IMR-90 (cell line): ENCODE measurements at regions not wholly inside any gene's neighbourhood (a gene's known extent, or its start where the extent isn't known, plus 50 kb on each side); places are given as distances from the start of the nearest gene placed in this dataset.

Experiments used
- ATAC-seq: fragments of 200-7000 bp; cut with Tn5 transposase; 2 replicates; pipeline ENCODE4 v1.9.1; 2020; ENCODE audit warnings: low read depth, mild to moderate bottlenecking, moderate library complexity
- BruUV-seq: library from RNA; stranded (reverse); fragments of 400-500 nt; replicated peaks from 2 replicates; lab custom pipeline; 2021; lab: Mats Ljungman, UMichigan
- CTCF ChIA-PET: fragments of 300-600 bp; formaldehyde crosslinking; extraction: SDS; loops from one replicate; lab custom pipeline; 2021; ENCODE audit warnings: antibody characterized with exemption; lab: Yijun Ruan, JAX
- POLR2A ChIA-PET: fragments of 300-600 bp; sonication (Branson Sonifier 250); formaldehyde crosslinking; loops from one replicate; lab custom pipeline; 2022; ENCODE audit warnings: antibody characterized with exemption; ENCODE audit not compliant: unreplicated experiment; lab: Charles Lee
- DNase-seq: peaks from one replicate; pipeline ENCODE4 v3.0.0; 2013
- H2AFZ ChIP-seq: replicated peaks from 2 replicates; pipeline ENCODE3; 2013; ENCODE audit warnings: low read length, mild to moderate bottlenecking; ENCODE audit not compliant: poor library complexity
- H2AK5ac ChIP-seq: 2 replicates; pipeline ENCODE4 v1.6.1; 2013; ENCODE audit warnings: low read depth, low read length, inconsistent platforms
- H2AK9ac ChIP-seq: replicated peaks from 2 replicates; pipeline ENCODE3; 2013; ENCODE audit warnings: mild to moderate bottlenecking, low read depth, low read length, moderate library complexity; ENCODE audit not compliant: poor library complexity
- H2BK120ac ChIP-seq: 2 replicates; pipeline ENCODE4 v1.6.1; 2013; ENCODE audit warnings: low read depth, low read length, inconsistent platforms
- H2BK15ac ChIP-seq: 3 replicates; pipeline ENCODE4 v1.6.1; 2013; ENCODE audit warnings: low read depth, low read length, inconsistent platforms
- H2BK20ac ChIP-seq: 2 replicates; pipeline ENCODE4 v1.6.1; 2013; ENCODE audit warnings: low read depth, mild to moderate bottlenecking, inconsistent platforms, low read length, moderate library complexity
- H2BK5ac ChIP-seq: 2 replicates; pipeline ENCODE4 v1.6.1; 2013; ENCODE audit warnings: mild to moderate bottlenecking, low read depth, low read length, inconsistent platforms; ENCODE audit not compliant: poor library complexity, severe bottlenecking
- H3K14ac ChIP-seq: replicated peaks from 2 replicates; pipeline ENCODE4 v1.6.1; 2013; ENCODE audit warnings: low read depth, low read length, inconsistent platforms
- H3K18ac ChIP-seq: 2 replicates; pipeline ENCODE4 v1.6.1; 2013; ENCODE audit warnings: low read depth, low read length, control low read depth
- H3K23ac ChIP-seq: 2 replicates; pipeline ENCODE4 v1.6.1; 2013; ENCODE audit warnings: low read depth, low read length, inconsistent platforms
- H3K27ac ChIP-seq: 2 replicates; pipeline ENCODE4 v1.5.1; 2013; ENCODE audit warnings: mild to moderate bottlenecking, control low read depth, low read length; ENCODE audit not compliant: insufficient read depth
- H3K27me3 ChIP-seq: 2 replicates; pipeline ENCODE4 v1.6.1; 2013; ENCODE audit warnings: low read length; ENCODE audit not compliant: control insufficient read depth, insufficient read depth
- H3K36me3 ChIP-seq: 2 replicates; pipeline ENCODE4 v1.6.1; 2013; ENCODE audit warnings: low read length, mixed read lengths; ENCODE audit not compliant: control insufficient read depth, insufficient read depth
- H3K4ac ChIP-seq: 2 replicates; pipeline ENCODE4 v1.6.1; 2013; ENCODE audit warnings: low read depth, low read length, inconsistent platforms
- H3K4me1 ChIP-seq: 2 replicates; pipeline ENCODE4 v1.6.1; 2013; ENCODE audit warnings: low read length, mixed read lengths; ENCODE audit not compliant: control insufficient read depth, insufficient read depth
- H3K4me2 ChIP-seq: 2 replicates; pipeline ENCODE4 v1.6.1; 2013; ENCODE audit warnings: low read depth, mild to moderate bottlenecking, control low read depth, low read length, moderate library complexity
- H3K4me3 ChIP-seq: 2 replicates; pipeline ENCODE4 v1.5.1; 2013; ENCODE audit warnings: low read depth, mild to moderate bottlenecking, control low read depth, low read length, moderate library complexity; ENCODE audit not compliant: insufficient read depth
- H3K56ac ChIP-seq: 2 replicates; pipeline ENCODE4 v1.6.1; 2013; ENCODE audit warnings: low read length, inconsistent platforms; ENCODE audit not compliant: insufficient read depth; ENCODE audit errors: extremely low read depth
- H3K79me1 ChIP-seq, 2 experiments: 2 replicates each; pipeline ENCODE4 v1.6.1; 2013; ENCODE audit warnings: low read length in 2 of 2, inconsistent platforms in 1 of 2, low read depth in 1 of 2
- H3K9ac ChIP-seq: 2 replicates; pipeline ENCODE4 v1.6.1; 2013; ENCODE audit warnings: low read depth, low read length, control low read depth
- H3K9me1 ChIP-seq: 2 replicates; pipeline ENCODE4 v1.6.1; 2013; ENCODE audit warnings: low read length, inconsistent platforms; ENCODE audit not compliant: insufficient read depth
- H3K9me3 ChIP-seq: 2 replicates; pipeline ENCODE4 v1.6.1; 2013; ENCODE audit warnings: low read length; ENCODE audit not compliant: control insufficient read depth, insufficient read depth
- H4K20me1 ChIP-seq: 2 replicates; pipeline ENCODE4 v1.6.1; 2013; ENCODE audit warnings: low read length, inconsistent platforms; ENCODE audit not compliant: insufficient read depth
- H4K5ac ChIP-seq: 2 replicates; pipeline ENCODE4 v1.6.1; 2013; ENCODE audit warnings: mild to moderate bottlenecking, low read depth, low read length, control low read depth
- H4K8ac ChIP-seq, 2 experiments: 2 replicates each; pipeline ENCODE4 v1.6.1; 2013; ENCODE audit warnings: low read depth in 2 of 2, low read length in 2 of 2, control low read depth in 1 of 2, inconsistent platforms in 1 of 2
- H4K91ac ChIP-seq: 2 replicates; pipeline ENCODE4 v1.6.1; 2013; ENCODE audit warnings: low read depth, low read length, inconsistent platforms; ENCODE audit not compliant: insufficient read depth
- BHLHE40 ChIP-seq: fragments of 150-350 bp; IDR thresholded peaks from 2 replicates; pipeline ENCODE4 v1.6.1; 2016; ENCODE audit warnings: mild to moderate bottlenecking, low read depth, low read length
- CHD1 ChIP-seq: IDR thresholded peaks from 2 replicates; pipeline ENCODE4 v1.6.1; 2012; ENCODE audit warnings: low read depth, low read length, improper control_type of control experiment
- CTCF ChIP-seq: conservative IDR thresholded peaks from 2 replicates; pipeline ENCODE4 v1.5.1; 2012; ENCODE audit warnings: mild to moderate bottlenecking, low read depth, low read length, improper control_type of control experiment
- ELK1 ChIP-seq: fragments of 150-350 bp; IDR thresholded peaks from 2 replicates; pipeline ENCODE4 v1.6.1; 2016; ENCODE audit warnings: low read depth, mild to moderate bottlenecking, low read length, moderate library complexity, borderline replicate concordance
- FOS ChIP-seq: fragments of 150-350 bp; IDR thresholded peaks from 2 replicates; pipeline ENCODE4 v1.6.1; 2016; ENCODE audit warnings: low read depth, low read length
- MAFK ChIP-seq: IDR thresholded peaks from 2 replicates; pipeline ENCODE4 v1.6.1; 2012; ENCODE audit warnings: low read depth, low read length, improper control_type of control experiment
- MAZ ChIP-seq: IDR thresholded peaks from 2 replicates; pipeline ENCODE4 v1.6.1; 2012; ENCODE audit warnings: low read depth, mild to moderate bottlenecking, low read length, improper control_type of control experiment, moderate library complexity, borderline replicate concordance
- NFE2L2 ChIP-seq: fragments of 150-350 bp; IDR thresholded peaks from 2 replicates; pipeline ENCODE4 v1.6.1; 2016; ENCODE audit warnings: low read depth, mild to moderate bottlenecking, low read length
- POLR2A ChIP-seq: IDR thresholded peaks from 2 replicates; pipeline ENCODE4 v1.6.1; 2012; ENCODE audit warnings: mild to moderate bottlenecking, low read depth, low read length
- RCOR1 ChIP-seq: IDR thresholded peaks from 2 replicates; pipeline ENCODE4 v1.6.1; 2012; ENCODE audit warnings: mild to moderate bottlenecking, low read length, improper control_type of control experiment; ENCODE audit not compliant: insufficient replicate concordance
- RFX5 ChIP-seq: IDR thresholded peaks from 2 replicates; pipeline ENCODE4 v1.8.0; 2012; ENCODE audit warnings: low read depth, mild to moderate bottlenecking, low read length, moderate library complexity
- SMC3 ChIP-seq: fragments of 150-350 bp; IDR thresholded peaks from 2 replicates; pipeline ENCODE4 v1.6.1; 2016; ENCODE audit warnings: low read depth, mild to moderate bottlenecking, antibody characterized with exemption, low read length, moderate library complexity
- WGBS, 2 experiments: methylation state at CpG; one replicate each; pipeline versions ENCODE4 v1.1.5 to v1.1.7; 2013; ENCODE audit warnings: missing lambda C conversion rate in 2 of 2; ENCODE audit not compliant: insufficient read length in 1 of 2; ENCODE audit errors: extremely low coverage in 2 of 2; 5-methylcytosine and 5-hydroxymethylcytosine counted together
- dilution Hi-C: fragments of 300-500 bp; cut with HindIII; formaldehyde crosslinking; loops from one replicate; pipeline ENCODE4 v1.14.3; 2018; ENCODE audit warnings: low sequenced_read_pairs; ENCODE audit not compliant: unreplicated experiment
- in situ Hi-C: fragments of 300-500 bp; cut with MboI; formaldehyde crosslinking; loops from 3 replicates; pipeline ENCODE4 v1.14.3; 2019; ENCODE audit warnings: low sequenced_read_pairs, inconsistent platforms, mixed read lengths
- intact Hi-C: fragments of 100-400 bp; cut with micrococcal nuclease; formaldehyde crosslinking; loops from 2 replicates; pipeline ENCODE4 v1.10.0; 2022

- Histone ChIP-seq H3K79me1 (no peaks in the 10 kb centered on the region), H2AFZ (no peak overlapping the region), H2BK15ac (no peak overlapping the region), H3K4me2 (no peak overlapping the region), H3K4me1 (no peaks in the 10 kb centered on the region), H4K8ac (no peak overlapping the region), H3K9me1 (no peaks in the 10 kb centered on the region), H3K27ac (no peak overlapping the region), H3K36me3 (no peaks in the 10 kb centered on the region), H3K18ac (no peak overlapping the region), H2BK20ac (no peak overlapping the region), H3K23ac (no peak overlapping the region), H2AK9ac (no peak overlapping the region), H3K9me3 (no peaks in the 10 kb centered on the region; the same call in 1 of the 2 replicates), H4K5ac (no peak overlapping the region), H3K14ac (no peak overlapping the region), H2BK120ac (no peak overlapping the region), H4K91ac (no peak overlapping the region), H3K4ac (no peak overlapping the region), H3K4me3 (no peak overlapping the region), H3K56ac (no peak overlapping the region), H2BK5ac (no peak overlapping the region), H3K9ac (no peak overlapping the region), H3K27me3 (peaks cover 67% of the 10 kb centered on the region), H4K20me1 (no peaks in the 10 kb centered on the region), H2AK5ac (no peak overlapping the region)
- dilution Hi-C loops, result no loop called here
- intact Hi-C loops, result no loop called here
- POLR2A ChIA-PET, result no interaction called here
- CTCF ChIA-PET, result no interaction called here
- WGBS, 2 experiments, result 100% methylated on average over 1 of the region's 12 CpGs; no CpG with 5 or more reads in 1 of the 2 experiments
- no peak for TF ChIP-seq FOS
- no peak for TF ChIP-seq POLR2A
- no peak for TF ChIP-seq MAZ
- TF ChIP-seq BHLHE40, result no peak
- no peak for TF ChIP-seq RCOR1
- TF ChIP-seq CTCF, result no peak
- no peak for TF ChIP-seq MAFK
- TF ChIP-seq SMC3, result no peak
- no peak for TF ChIP-seq ELK1
- TF ChIP-seq RFX5, result no peak
- no peak for TF ChIP-seq NFE2L2
- no peak for TF ChIP-seq CHD1
- BruUV-seq, result no TSS peak
- ATAC-seq (no peak), DNase-seq (no peak)
- in situ Hi-C loops, result no loop called here
These were observed 314.2 kb downstream of the CDC5L start for GRCh38 chr6:44701637-44702101.
